GM18508 (cell line): ENCODE measurements at regions not wholly inside any gene's neighbourhood (a gene's known extent, or its start where the extent isn't known, plus 50 kb on each side); places are given as distances from the start of the nearest gene placed in this dataset.
A peak's percentile ranks its signal among the peaks of the same experiment; 100 is the strongest.

ENCODE experiments used
- ATAC-seq: cut with Tn5 transposase; IDR thresholded peaks from one replicate; pipeline ENCODE4 v1.9.1; 2021; ENCODE audit warnings: moderate number of reproducible peaks; ENCODE audit not compliant: insufficient read depth, unreplicated experiment

- ATAC-seq = no peak
Measured at GRCh38 chr1:184919892-184920291, 54.4 kb downstream of the NIBAN1 start.

GRCh38 chr1:184915463-184916090 lies 58.7 kb downstream of the NIBAN1 start:
- no peak for ATAC-seq

- no peak for ATAC-seq
Measured at GRCh38 chr1:184914149-184914548, 60.2 kb downstream of the NIBAN1 start.

- ATAC-seq = no peak
Measured at GRCh38 chr1:184912392-184912791, 61.9 kb downstream of the NIBAN1 start.

- no peak for ATAC-seq
Measured at GRCh38 chr1:184911830-184912229, 62.5 kb downstream of the NIBAN1 start.

GRCh38 chr1:184911103-184911745 lies 63.1 kb downstream of the NIBAN1 start:
- ATAC-seq = no peak

- ATAC-seq = no peak
Measured at GRCh38 chr1:184910691-184911091, 63.6 kb downstream of the NIBAN1 start.

- no peak for ATAC-seq
Measured at GRCh38 chr1:184910005-184910404, 64.3 kb downstream of the NIBAN1 start.

GRCh38 chr1:184909019-184909418 lies 65.3 kb downstream of the NIBAN1 start:
- no peak for ATAC-seq

- ATAC-seq = no peak
Measured at GRCh38 chr1:184908506-184908905, 65.8 kb downstream of the NIBAN1 start.

GRCh38 chr1:184907500-184907899 lies 66.8 kb downstream of the NIBAN1 start:
- ATAC-seq = no peak

GRCh38 chr1:184906761-184907160 lies 67.5 kb downstream of the NIBAN1 start:
- no peak for ATAC-seq

- ATAC-seq = no peak
Measured at GRCh38 chr1:184905601-184906322, 68.5 kb downstream of the NIBAN1 start.

GRCh38 chr1:184903111-184903692 lies 71.1 kb downstream of the NIBAN1 start:
- ATAC-seq = no peak

- ATAC-seq = no peak
Measured at GRCh38 chr1:184900507-184900906, 73.8 kb downstream of the NIBAN1 start.

- ATAC-seq = no peak
Measured at GRCh38 chr1:184896000-184896399, 78.3 kb downstream of the NIBAN1 start.

GRCh38 chr1:184895086-184895485 lies 79.2 kb downstream of the NIBAN1 start:
- no peak for ATAC-seq

GRCh38 chr1:184893695-184894094 lies 80.6 kb downstream of the NIBAN1 start:
- ATAC-seq = no peak

- ATAC-seq = peak; percentile 68
Measured at GRCh38 chr1:184892116-184892515, 82.2 kb downstream of the NIBAN1 start.

- no peak for ATAC-seq
Measured at GRCh38 chr1:184891440-184891839, 82.9 kb downstream of the NIBAN1 start.

GRCh38 chr1:184890539-184890973 lies 83.8 kb downstream of the NIBAN1 start:
- no peak for ATAC-seq
